ENCODE measurements at regions not wholly inside any gene's neighbourhood (a gene's known extent, or its start where the extent isn't known, plus 50 kb on each side); places are given as distances from the start of the nearest gene placed in this dataset.

- H3K9me3 ChIP-seq: no peaks in the 10 kb centered on the region
- no peaks in the 10 kb centered on the region for H3K36me3 ChIP-seq
- TF ChIP-seq POLR2A (IDR thresholded peaks at IDR 0.05) (no peak), CTCF (IDR thresholded peaks at IDR 0.05) (no peak)
- no peak for DNase-seq
- no peaks in the 10 kb centered on the region for H3K4me1 ChIP-seq
- no peak overlapping the region for H3K4me3 ChIP-seq
- intact Hi-C loops (cut with DNase I; ENCODE audit: low total_unique reads): no loop called here
- H3K27me3 ChIP-seq: no peaks in the 10 kb centered on the region
- H3K27ac ChIP-seq: no peak overlapping the region
Observed at GRCh38 chr15:61511089-61511488, 282.0 kb upstream of the RORA start.

DNA sequence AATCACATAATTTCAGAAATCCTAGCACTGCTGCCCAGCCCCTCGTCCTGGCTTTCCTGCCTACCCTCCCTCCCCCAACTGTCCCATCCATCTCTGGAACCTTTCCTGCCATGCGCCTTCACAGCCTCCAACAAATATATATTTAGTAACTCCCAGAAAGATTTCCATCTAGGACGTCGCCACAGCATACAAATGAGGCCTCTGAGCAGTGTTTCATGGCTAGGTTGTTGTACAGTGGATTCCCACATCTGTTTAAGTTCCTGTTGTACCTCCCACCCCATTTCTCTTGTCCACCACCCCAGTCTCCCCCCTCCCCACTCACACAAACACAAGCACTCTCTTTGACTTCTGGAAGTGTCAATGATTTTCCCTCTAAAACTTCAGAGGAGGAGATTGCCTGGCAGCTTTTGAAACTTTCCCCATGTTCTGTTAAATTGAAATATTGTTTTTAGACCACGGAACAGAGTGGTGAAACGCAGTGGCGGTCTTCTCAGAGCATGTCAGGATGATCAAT is 280.3 kb upstream of the RORA start:
- intact Hi-C loops (cut with DNase I; ENCODE audit: low total_unique reads): no loop called here
- Histone ChIP-seq H3K36me3 (no peaks in the 10 kb centered on the region), H3K27me3 (no peaks in the 10 kb centered on the region), H3K4me1 (no peaks in the 10 kb centered on the region), H3K4me3 (no peak overlapping the region), H3K9me3 (no peaks in the 10 kb centered on the region), H3K27ac (no peak overlapping the region)
- no peak for TF ChIP-seq CTCF (IDR thresholded peaks at IDR 0.05)
- TF ChIP-seq POLR2A (IDR thresholded peaks at IDR 0.05): no peak
- DNase-seq: no peak

- no peaks in the 10 kb centered on the region for H3K4me1 ChIP-seq
- TF ChIP-seq CTCF (IDR thresholded peaks at IDR 0.05) (no peak), POLR2A (IDR thresholded peaks at IDR 0.05) (no peak)
- no peak overlapping the region for H3K27ac ChIP-seq
- no peak overlapping the region for H3K4me3 ChIP-seq
- no peak for DNase-seq
- H3K27me3 ChIP-seq: no peaks in the 10 kb centered on the region
- no peaks in the 10 kb centered on the region for H3K36me3 ChIP-seq
- H3K9me3 ChIP-seq: no peaks in the 10 kb centered on the region
- intact Hi-C loops (cut with DNase I; ENCODE audit: low total_unique reads): no loop called here
Observed at GRCh38 chr15:61503383-61503969, 274.4 kb upstream of the RORA start.

- intact Hi-C loops (cut with DNase I; ENCODE audit: low total_unique reads): no loop called here
- Histone ChIP-seq H3K27ac (no peak overlapping the region), H3K27me3 (no peaks in the 10 kb centered on the region), H3K36me3 (no peaks in the 10 kb centered on the region), H3K9me3 (no peaks in the 10 kb centered on the region), H3K4me1 (no peaks in the 10 kb centered on the region), H3K4me3 (no peak overlapping the region)
- no peak for DNase-seq
- TF ChIP-seq CTCF (IDR thresholded peaks at IDR 0.05): no peak
- no peak for TF ChIP-seq POLR2A (IDR thresholded peaks at IDR 0.05)
Observed at GRCh38 chr15:61501815-61502389, 272.8 kb upstream of the RORA start.

DNA sequence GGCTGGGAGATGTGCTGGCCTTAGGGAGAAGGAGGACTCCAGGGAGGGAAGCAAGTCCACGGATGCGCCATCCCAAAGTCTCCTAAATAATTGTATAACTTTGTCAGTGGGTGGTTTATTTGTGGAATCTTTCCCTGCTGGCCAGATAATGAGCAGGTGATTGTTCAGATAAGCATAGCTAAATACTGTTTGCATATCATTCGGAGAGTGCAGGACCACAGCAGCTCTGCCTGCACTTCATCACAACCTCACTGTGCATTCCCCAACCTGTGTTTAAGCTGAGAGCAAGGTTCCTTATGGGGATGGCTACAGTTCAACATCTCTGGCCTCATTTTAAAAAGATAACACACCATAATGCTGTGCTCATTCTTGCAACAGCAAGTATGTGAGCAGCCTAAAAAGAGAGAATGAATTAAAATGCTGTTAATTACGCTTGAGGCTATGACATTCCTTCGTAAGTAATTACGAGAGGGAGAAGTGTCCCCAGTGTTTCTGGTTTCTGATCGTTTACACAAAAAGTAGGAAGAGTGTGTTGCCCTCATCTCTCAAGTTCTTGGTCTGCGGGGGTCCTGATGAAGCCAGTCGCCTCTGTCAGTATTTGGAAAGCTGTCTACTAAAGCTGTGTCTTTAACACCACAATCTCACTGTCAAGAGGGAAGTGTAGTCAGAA is 272.0 kb upstream of the RORA start:
- Histone ChIP-seq H3K27ac (no peak overlapping the region), H3K27me3 (no peaks in the 10 kb centered on the region), H3K36me3 (no peaks in the 10 kb centered on the region), H3K4me1 (no peaks in the 10 kb centered on the region), H3K9me3 (no peaks in the 10 kb centered on the region), H3K4me3 (no peak overlapping the region)
- intact Hi-C loops (cut with DNase I; ENCODE audit: low total_unique reads): no loop called here
- TF ChIP-seq CTCF (IDR thresholded peaks at IDR 0.05): no peak
- TF ChIP-seq POLR2A (IDR thresholded peaks at IDR 0.05): no peak
- no peak for DNase-seq

All from uterus (tissue), 3 donors.